CD4-positive, alpha-beta T cell (primary cell): ENCODE measurements at regions not wholly inside any gene's neighbourhood (a gene's known extent, or its start where the extent isn't known, plus 50 kb on each side); places are given as distances from the start of the nearest gene placed in this dataset.

ENCODE experiments used
- ATAC-seq: fragments of 200-7000 bp; cut with Tn5 transposase; one replicate; pipeline ENCODE4 v1.10.0; 2022; ENCODE audit warnings: mild to moderate bottlenecking; ENCODE audit not compliant: poor library complexity
- CTCF ChIA-PET: fragments of 350-600 bp; sonication (Branson Sonifier 250); formaldehyde crosslinking; loops from one replicate; lab custom pipeline; 2021; ENCODE audit warnings: antibody characterized with exemption, inconsistent platforms; lab: Charles Lee
- POLR2A ChIA-PET: fragments of 350-600 bp; sonication (Branson Sonifier 250); formaldehyde crosslinking; loops from one replicate; lab custom pipeline; 2021; ENCODE audit warnings: antibody characterized with exemption, inconsistent platforms; lab: Charles Lee
- DNase-seq, 14 experiments: peaks; one replicate each; pipeline ENCODE4 v3.0.0-alpha.2; 2013 to 2020; ENCODE audit warnings: mixed read lengths in 2 of 14
- H3K27ac ChIP-seq, 2 donors: one replicate each; pipeline versions ENCODE4 v1.5.1 to v1.7.0; 2013; ENCODE audit warnings: low read length in 2 of 2, low read depth in 1 of 2, mild to moderate bottlenecking in 1 of 2
- H3K27me3 ChIP-seq, 2 experiments: 1 replicate in 1 of 2; 2 replicates in 1 of 2; pipeline versions ENCODE4 v1.6.1 to v1.7.0; 2013; ENCODE audit warnings: low read length in 2 of 2, control low read depth in 1 of 2, mild to moderate bottlenecking in 1 of 2, moderate library complexity in 1 of 2; ENCODE audit not compliant: insufficient read depth in 2 of 2, control insufficient read depth in 1 of 2
- H3K36me3 ChIP-seq: one replicate; pipeline ENCODE4 v1.6.1; 2013; ENCODE audit warnings: low read length, control low read depth; ENCODE audit not compliant: insufficient read depth
- H3K4me1 ChIP-seq: one replicate; pipeline ENCODE4 v1.6.1; 2013; ENCODE audit warnings: low read length, control low read depth; ENCODE audit not compliant: insufficient read depth
- H3K4me3 ChIP-seq: one replicate; pipeline ENCODE4 v1.5.1; 2013; ENCODE audit warnings: mild to moderate bottlenecking, low read length, moderate library complexity
- H3K9me3 ChIP-seq, 2 experiments: 1 replicate in 1 of 2; 2 replicates in 1 of 2; pipeline versions ENCODE4 v1.6.1 to v1.7.0; 2013; ENCODE audit warnings: low read length in 2 of 2, mild to moderate bottlenecking in 2 of 2, control low read depth in 1 of 2, moderate library complexity in 1 of 2; ENCODE audit not compliant: control insufficient read depth in 1 of 2, insufficient read depth in 1 of 2
- H3K27ac Mint-ChIP-seq: one replicate; pipeline ENCODE4 v1.8.0; 2020; ENCODE audit warnings: mixed read lengths
- H3K27me3 Mint-ChIP-seq: one replicate; pipeline ENCODE4 v1.8.0; 2021; ENCODE audit warnings: mixed read lengths
- H3K36me3 Mint-ChIP-seq: one replicate; pipeline ENCODE4 v1.8.0; 2021; ENCODE audit warnings: low read depth, mixed read lengths
- H3K4me1 Mint-ChIP-seq: one replicate; pipeline ENCODE4 v1.8.0; 2021; ENCODE audit warnings: low read depth, mixed read lengths
- H3K4me3 Mint-ChIP-seq: one replicate; pipeline ENCODE4 v1.8.0; 2020; ENCODE audit warnings: mild to moderate bottlenecking, mixed read lengths
- H3K9me3 Mint-ChIP-seq: one replicate; pipeline ENCODE4 v1.8.0; 2020; ENCODE audit warnings: mixed read lengths
- intact Hi-C, 2 experiments: fragments of 100-400 bp; cut with DNase I in 1 of 2; cut with micrococcal nuclease in 1 of 2; formaldehyde crosslinking; loops; one replicate each; pipeline versions ENCODE4 v1.15.1 to v1.9.0; 2023 to 2025; cut with DNase I, micrococcal nuclease
- TF ChIP-seq, protein P1 (sequence below): fragments of 200-600 bp; IDR thresholded peaks from one replicate; pipeline ENCODE4 v1.8.0; 2022; ENCODE audit warnings: antibody characterized with exemption, mild to moderate bottlenecking

DNA sequence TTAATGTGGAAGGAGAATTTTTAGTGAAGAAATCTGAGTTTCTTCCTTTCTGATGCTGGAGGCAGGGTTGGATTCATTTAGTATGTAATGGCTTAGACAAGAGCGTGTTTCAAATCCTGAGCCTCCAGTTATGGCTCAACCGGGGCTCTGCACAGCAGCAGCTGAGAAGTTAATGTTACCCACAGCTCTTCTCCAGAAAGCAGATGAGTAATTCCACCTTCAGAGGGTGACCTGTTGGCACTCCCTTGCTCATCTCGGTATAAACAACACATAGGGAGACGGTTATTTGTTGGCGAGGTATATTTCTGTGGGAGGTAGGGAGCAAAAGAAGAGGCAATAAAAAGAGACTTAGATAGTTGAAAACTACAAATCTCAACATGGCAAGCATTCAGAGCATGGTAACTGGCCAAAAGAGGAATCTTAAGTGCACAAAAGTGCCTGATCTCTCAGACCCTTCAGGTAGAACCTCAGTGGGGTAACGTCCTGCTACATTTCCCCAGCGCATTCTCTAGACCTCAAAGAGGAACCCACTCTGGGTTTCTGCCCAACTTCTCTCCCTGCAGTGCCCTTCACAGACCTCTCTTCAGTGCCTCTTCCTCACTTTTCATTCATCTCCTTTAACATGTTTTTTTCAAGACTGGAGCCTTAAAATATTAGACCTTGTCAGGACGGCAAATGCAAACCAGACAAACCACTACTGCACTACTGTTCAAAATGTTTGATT is 417.5 kb upstream of the ADAMTSL1 start:
- DNase-seq (no peak), ATAC-seq (no peak)
- Mint-ChIP-seq H3K36me3 (no peaks in the 10 kb centered on the region), H3K27ac (no peak overlapping the region), H3K4me3 (no peak overlapping the region), H3K4me1 (no peaks in the 10 kb centered on the region), H3K27me3 (no peaks in the 10 kb centered on the region), H3K9me3 (peaks cover 2% of the 10 kb centered on the region)
- no peaks in the 10 kb centered on the region for H3K36me3 ChIP-seq
- CTCF ChIA-PET: no interaction called here
- TF ChIP-seq, protein P1, sequence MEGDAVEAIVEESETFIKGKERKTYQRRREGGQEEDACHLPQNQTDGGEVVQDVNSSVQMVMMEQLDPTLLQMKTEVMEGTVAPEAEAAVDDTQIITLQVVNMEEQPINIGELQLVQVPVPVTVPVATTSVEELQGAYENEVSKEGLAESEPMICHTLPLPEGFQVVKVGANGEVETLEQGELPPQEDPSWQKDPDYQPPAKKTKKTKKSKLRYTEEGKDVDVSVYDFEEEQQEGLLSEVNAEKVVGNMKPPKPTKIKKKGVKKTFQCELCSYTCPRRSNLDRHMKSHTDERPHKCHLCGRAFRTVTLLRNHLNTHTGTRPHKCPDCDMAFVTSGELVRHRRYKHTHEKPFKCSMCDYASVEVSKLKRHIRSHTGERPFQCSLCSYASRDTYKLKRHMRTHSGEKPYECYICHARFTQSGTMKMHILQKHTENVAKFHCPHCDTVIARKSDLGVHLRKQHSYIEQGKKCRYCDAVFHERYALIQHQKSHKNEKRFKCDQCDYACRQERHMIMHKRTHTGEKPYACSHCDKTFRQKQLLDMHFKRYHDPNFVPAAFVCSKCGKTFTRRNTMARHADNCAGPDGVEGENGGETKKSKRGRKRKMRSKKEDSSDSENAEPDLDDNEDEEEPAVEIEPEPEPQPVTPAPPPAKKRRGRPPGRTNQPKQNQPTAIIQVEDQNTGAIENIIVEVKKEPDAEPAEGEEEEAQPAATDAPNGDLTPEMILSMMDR: no peak
- H3K4me3 ChIP-seq: no peak overlapping the region
- H3K27me3 ChIP-seq: no peaks in the 10 kb centered on the region
- no peaks in the 10 kb centered on the region for H3K9me3 ChIP-seq
- POLR2A ChIA-PET: no interaction called here
- H3K27ac ChIP-seq: no peak overlapping the region
- intact Hi-C loops: no loop called here
- H3K4me1 ChIP-seq: no peaks in the 10 kb centered on the region

DNA sequence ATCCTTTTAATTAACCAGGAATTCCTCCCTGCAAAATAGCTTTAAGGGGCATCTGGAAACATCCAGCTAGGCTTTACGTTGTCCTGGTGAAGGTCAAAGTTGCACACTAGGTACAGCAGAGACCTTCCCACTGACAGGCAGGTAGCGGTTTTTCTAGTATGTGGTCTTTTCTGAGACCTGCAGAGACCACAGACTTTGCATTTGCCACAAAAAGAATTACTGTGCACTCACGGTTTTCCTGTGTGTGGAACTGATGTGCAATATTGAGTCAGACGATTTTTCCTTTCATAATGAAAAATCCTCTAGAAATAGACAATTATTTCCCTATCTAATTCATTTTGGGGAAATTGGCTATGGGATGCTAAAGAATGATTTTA is 417.0 kb upstream of the ADAMTSL1 start:
- no peak for DNase-seq
- no peaks in the 10 kb centered on the region for H3K9me3 ChIP-seq
- Mint-ChIP-seq H3K4me1 (no peaks in the 10 kb centered on the region), H3K4me3 (no peak overlapping the region), H3K36me3 (no peaks in the 10 kb centered on the region), H3K27me3 (no peaks in the 10 kb centered on the region), H3K9me3 (peaks cover 2% of the 10 kb centered on the region), H3K27ac (no peak overlapping the region)
- H3K36me3 ChIP-seq: no peaks in the 10 kb centered on the region
- intact Hi-C loops: no loop called here
- H3K27me3 ChIP-seq: no peaks in the 10 kb centered on the region
- no peak overlapping the region for H3K27ac ChIP-seq
- no peak for ATAC-seq
- H3K4me1 ChIP-seq: no peaks in the 10 kb centered on the region
- CTCF ChIA-PET: no interaction called here
- POLR2A ChIA-PET: no interaction called here
- TF ChIP-seq, protein P1: no peak
- H3K4me3 ChIP-seq: no peak overlapping the region

DNA sequence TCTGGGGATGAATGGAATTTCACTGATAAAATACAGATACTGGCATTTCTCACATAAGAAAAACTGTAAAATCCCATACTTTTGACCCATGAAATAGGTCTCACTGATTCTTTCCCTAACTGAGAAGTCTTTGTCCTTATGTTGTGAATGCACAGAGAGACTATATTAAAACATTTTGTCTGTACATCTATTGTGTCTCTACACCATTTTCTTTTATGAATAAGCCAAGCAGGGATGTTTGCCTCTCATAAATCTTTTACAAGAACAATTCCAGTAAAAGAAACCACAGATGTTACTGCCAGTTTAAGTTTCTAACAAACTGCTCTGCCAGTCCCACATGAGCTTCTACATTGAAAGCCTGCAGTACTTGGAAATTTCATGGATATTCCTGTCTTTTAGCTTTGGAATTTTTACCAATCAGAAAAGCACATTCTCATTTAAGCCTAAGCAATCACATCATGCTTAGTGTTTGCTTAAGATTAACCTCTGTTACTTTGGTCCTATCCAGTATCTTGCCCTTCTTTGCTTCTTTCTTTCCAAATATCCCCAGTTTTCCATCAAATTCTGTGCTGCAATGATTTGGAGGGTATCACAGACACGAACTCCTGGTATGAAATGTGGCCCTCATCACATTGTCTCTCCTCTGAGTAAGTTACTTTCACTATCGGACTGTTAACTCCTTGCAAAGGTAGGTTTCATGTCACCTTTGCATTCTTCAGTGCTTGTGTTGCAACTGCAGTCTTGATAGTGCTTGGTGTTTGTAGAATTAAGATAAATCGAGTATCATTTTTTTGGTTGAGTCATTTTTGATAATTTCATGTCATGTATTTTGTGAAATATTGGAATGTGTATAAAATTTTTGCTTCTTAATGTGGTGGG is 415.1 kb upstream of the ADAMTSL1 start:
- DNase-seq (no peak), ATAC-seq (no peak)
- CTCF ChIA-PET: no interaction called here
- Mint-ChIP-seq H3K4me1 (no peaks in the 10 kb centered on the region), H3K4me3 (no peak overlapping the region), H3K27ac (no peak overlapping the region), H3K27me3 (no peaks in the 10 kb centered on the region), H3K9me3 (no peaks in the 10 kb centered on the region), H3K36me3 (no peaks in the 10 kb centered on the region)
- H3K27me3 ChIP-seq: no peaks in the 10 kb centered on the region
- POLR2A ChIA-PET: no interaction called here
- TF ChIP-seq, protein P1: no peak
- no peaks in the 10 kb centered on the region for H3K4me1 ChIP-seq
- no peak overlapping the region for H3K4me3 ChIP-seq
- no peak overlapping the region for H3K27ac ChIP-seq
- intact Hi-C loops: no loop called here
- H3K36me3 ChIP-seq: no peaks in the 10 kb centered on the region
- no peaks in the 10 kb centered on the region for H3K9me3 ChIP-seq
